ENCODE measurements at regions not wholly inside any gene's neighbourhood (a gene's known extent, or its start where the extent isn't known, plus 50 kb on each side); places are given as distances from the start of the nearest gene placed in this dataset.

- no peak for TF ChIP-seq TAF1 (conservative IDR thresholded peaks at IDR 0.05)
- TF ChIP-seq, protein P1, sequence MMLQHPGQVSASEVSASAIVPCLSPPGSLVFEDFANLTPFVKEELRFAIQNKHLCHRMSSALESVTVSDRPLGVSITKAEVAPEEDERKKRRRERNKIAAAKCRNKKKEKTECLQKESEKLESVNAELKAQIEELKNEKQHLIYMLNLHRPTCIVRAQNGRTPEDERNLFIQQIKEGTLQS (IDR thresholded peaks at IDR 0.05), result no peak
- TF ChIP-seq YY1 (IDR thresholded peaks at IDR 0.05), result no peak
- TF ChIP-seq, protein P2, sequence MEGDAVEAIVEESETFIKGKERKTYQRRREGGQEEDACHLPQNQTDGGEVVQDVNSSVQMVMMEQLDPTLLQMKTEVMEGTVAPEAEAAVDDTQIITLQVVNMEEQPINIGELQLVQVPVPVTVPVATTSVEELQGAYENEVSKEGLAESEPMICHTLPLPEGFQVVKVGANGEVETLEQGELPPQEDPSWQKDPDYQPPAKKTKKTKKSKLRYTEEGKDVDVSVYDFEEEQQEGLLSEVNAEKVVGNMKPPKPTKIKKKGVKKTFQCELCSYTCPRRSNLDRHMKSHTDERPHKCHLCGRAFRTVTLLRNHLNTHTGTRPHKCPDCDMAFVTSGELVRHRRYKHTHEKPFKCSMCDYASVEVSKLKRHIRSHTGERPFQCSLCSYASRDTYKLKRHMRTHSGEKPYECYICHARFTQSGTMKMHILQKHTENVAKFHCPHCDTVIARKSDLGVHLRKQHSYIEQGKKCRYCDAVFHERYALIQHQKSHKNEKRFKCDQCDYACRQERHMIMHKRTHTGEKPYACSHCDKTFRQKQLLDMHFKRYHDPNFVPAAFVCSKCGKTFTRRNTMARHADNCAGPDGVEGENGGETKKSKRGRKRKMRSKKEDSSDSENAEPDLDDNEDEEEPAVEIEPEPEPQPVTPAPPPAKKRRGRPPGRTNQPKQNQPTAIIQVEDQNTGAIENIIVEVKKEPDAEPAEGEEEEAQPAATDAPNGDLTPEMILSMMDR (IDR thresholded peaks at IDR 0.05; ENCODE audit: low read depth, low read length, missing input control), result no peak
- TF ChIP-seq GABPA (IDR thresholded peaks at IDR 0.05 in 1 of 2, conservative IDR thresholded peaks at IDR 0.05 in 1 of 2), result no peak
- no peak for TF ChIP-seq EGR1 (IDR thresholded peaks at IDR 0.05; ENCODE audit: low read depth in 2 of 2)
- no peak for TF ChIP-seq NR2F2 (IDR thresholded peaks at IDR 0.05)
- TF ChIP-seq, protein P3, sequence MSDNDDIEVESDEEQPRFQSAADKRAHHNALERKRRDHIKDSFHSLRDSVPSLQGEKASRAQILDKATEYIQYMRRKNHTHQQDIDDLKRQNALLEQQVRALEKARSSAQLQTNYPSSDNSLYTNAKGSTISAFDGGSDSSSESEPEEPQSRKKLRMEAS (IDR thresholded peaks at IDR 0.05), result no peak
- no peak for TF ChIP-seq RAD21 (IDR thresholded peaks at IDR 0.05)
- TF ChIP-seq, protein P4, sequence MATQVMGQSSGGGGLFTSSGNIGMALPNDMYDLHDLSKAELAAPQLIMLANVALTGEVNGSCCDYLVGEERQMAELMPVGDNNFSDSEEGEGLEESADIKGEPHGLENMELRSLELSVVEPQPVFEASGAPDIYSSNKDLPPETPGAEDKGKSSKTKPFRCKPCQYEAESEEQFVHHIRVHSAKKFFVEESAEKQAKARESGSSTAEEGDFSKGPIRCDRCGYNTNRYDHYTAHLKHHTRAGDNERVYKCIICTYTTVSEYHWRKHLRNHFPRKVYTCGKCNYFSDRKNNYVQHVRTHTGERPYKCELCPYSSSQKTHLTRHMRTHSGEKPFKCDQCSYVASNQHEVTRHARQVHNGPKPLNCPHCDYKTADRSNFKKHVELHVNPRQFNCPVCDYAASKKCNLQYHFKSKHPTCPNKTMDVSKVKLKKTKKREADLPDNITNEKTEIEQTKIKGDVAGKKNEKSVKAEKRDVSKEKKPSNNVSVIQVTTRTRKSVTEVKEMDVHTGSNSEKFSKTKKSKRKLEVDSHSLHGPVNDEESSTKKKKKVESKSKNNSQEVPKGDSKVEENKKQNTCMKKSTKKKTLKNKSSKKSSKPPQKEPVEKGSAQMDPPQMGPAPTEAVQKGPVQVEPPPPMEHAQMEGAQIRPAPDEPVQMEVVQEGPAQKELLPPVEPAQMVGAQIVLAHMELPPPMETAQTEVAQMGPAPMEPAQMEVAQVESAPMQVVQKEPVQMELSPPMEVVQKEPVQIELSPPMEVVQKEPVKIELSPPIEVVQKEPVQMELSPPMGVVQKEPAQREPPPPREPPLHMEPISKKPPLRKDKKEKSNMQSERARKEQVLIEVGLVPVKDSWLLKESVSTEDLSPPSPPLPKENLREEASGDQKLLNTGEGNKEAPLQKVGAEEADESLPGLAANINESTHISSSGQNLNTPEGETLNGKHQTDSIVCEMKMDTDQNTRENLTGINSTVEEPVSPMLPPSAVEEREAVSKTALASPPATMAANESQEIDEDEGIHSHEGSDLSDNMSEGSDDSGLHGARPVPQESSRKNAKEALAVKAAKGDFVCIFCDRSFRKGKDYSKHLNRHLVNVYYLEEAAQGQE (IDR thresholded peaks at IDR 0.05), result no peak
- no peak for TF ChIP-seq JUND (IDR thresholded peaks at IDR 0.05)
- no peak for TF ChIP-seq HNF4G (IDR thresholded peaks at IDR 0.05)
Measured at GRCh38 chr7:136184719-136185118, 207.6 kb upstream of the MTPN start.

All from liver (tissue), 3 donors.